NOMO-1 treated with DMSO at 0.1 percent for 48 hours (cell line): ENCODE measurements at regions not wholly inside any gene's neighbourhood (a gene's known extent, or its start where the extent isn't known, plus 50 kb on each side); places are given as distances from the start of the nearest gene placed in this dataset.
"Not testable (repeated sequence)": the region's sequence is repeated elsewhere in the genome, so short reads cannot be mapped to it uniquely, and the experiment has no call there.

Source experiments
- DNase-seq: peaks from one replicate; lab custom pipeline; 2025; ENCODE audit not compliant: unreplicated experiment; lab: John Stamatoyannopoulos, UW

GRCh38 chr3:63092515-63092914 lies 185.6 kb upstream of the SYNPR start:
- DNase-seq, result no peak

- no peak for DNase-seq
Measured at GRCh38 chr3:63094642-63095408, 183.3 kb upstream of the SYNPR start.

- no peak for DNase-seq
Measured at GRCh38 chr3:63096248-63097058, 181.7 kb upstream of the SYNPR start.

DNA sequence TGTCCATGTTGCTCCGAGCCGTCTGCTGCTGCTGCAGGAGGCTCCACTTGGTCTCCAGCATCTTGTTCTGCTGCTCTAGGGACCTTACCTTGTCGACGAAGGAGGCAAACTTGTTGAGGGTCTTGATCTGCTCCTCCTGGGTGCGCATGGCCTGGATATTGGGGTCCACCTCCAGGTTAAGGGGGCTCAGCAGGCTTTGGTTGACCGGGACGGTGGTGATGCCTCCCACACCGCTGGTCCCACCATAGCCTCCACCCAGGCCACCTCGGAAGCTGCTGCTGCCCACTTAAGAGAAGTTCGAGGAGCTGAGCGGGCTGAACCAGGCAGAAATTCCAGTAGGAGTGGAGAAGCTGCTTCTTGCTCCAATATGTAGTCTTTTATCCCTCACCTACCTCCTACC lies 180.7 kb upstream of the SYNPR start:
- DNase-seq, result no peak

- no peak for DNase-seq
Measured at GRCh38 chr3:63116922-63117321, 161.2 kb upstream of the SYNPR start.

GRCh38 chr3:63124090-63124489 lies 154.0 kb upstream of the SYNPR start:
- DNase-seq, result no peak

DNA sequence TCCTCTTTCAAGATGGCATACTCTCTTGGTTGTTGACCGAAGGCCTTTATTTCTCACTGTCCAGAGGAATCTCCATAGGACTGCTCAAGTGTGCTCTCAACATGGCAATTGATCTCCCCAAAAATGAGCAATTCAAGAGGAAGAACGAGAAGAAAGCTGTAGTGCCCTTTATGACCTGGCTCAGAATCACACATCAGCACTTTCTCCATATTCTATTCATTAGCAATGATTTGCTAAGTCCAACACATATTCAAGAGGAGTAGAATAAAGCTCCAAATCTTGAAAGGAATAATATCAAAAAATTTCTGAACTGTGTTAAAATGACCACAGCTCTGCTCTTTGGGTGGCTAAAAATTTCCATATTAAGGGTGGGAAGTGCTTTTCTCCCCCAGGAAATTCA lies 151.6 kb upstream of the SYNPR start:
- DNase-seq, result no peak

- no peak for DNase-seq
Measured at GRCh38 chr3:63128380-63128779, 149.7 kb upstream of the SYNPR start.

GRCh38 chr3:63130625-63131024 lies 147.5 kb upstream of the SYNPR start:
- no peak for DNase-seq

- no peak for DNase-seq
Measured at GRCh38 chr3:63132461-63133250, 145.5 kb upstream of the SYNPR start.

- DNase-seq, result no peak
Measured at GRCh38 chr3:63135367-63135766, 142.7 kb upstream of the SYNPR start.

DNA sequence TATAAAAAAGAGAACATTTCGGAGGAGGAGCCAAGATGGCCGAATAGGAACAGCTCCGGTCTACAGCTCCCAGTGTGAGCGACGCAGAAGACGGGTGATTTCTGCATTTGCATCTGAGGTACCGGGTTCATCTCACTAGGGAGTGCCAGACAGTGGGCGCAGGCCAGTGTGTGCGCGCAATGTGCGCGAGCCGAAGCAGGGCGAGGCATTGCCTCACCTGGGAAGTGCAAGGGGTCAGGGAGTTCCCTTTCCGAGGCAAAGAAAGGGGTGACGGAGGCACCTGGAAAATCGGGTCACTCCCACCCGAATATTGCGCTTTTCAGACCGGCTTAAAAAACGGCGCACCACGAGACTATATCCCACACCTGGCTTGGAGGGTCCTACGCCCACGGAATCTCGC lies 141.9 kb upstream of the SYNPR start:
- DNase-seq, result not testable (repeated sequence)

DNA sequence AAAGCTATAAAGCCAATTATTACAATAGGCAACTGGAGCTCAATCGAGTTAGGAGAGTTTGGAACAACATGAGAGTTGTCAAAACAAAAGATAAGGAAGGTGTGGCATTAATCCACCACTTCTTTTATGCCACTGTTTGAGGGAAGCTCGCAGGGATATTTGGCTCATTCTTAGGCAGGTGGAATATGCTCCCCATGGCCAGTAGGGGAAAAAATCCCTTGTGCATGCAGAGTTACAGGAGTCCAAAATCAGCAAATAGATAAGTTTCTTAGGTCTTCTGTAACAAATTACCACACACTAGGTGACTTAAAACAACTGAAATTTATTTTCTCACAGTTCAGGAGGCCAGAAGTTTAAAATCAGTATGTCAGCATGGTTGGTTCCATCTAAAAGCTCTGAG lies 135.4 kb upstream of the SYNPR start:
- DNase-seq, result no peak

GRCh38 chr3:63146154-63146553 lies 132.0 kb upstream of the SYNPR start:
- no peak for DNase-seq

DNA sequence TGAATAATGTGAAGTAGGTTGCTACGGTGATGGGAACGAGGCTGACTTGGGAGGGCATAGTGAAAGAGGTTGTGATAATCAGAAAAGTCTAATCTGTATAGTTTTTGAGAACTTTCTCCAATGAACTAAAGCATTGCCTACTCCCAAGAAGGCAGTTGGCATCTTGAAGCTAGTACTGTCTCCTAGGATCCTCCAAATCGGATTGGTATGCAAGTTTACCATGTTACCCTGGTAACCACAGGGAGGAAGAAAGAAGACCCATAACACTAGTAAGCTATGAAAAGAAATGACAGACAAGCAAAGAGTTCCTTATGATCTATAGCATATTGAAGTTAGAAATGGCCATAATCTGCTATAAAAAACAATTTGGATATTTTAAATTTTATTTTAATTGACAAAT lies 127.2 kb upstream of the SYNPR start:
- no peak for DNase-seq

DNA sequence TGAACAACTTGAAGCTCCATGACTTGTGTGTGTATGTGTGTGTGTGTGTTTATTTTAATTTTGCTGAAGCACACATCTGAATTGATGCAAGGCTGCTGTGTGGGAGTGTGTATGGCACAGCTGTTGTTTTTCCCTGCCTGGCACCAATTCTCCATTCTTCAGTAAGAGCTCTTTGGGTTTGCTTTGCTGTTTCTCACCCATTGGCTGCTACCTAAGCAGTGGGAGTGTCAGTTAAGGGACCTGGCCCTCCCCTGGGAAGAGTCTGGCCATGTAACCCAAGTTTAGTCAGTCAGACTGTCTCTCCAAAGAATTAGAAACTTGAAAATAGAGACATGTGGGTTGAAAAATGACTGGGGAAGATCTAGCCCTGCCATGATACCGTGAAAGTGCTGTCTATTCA lies 126.2 kb upstream of the SYNPR start:
- no peak for DNase-seq

- no peak for DNase-seq
Measured at GRCh38 chr3:63159764-63160163, 118.3 kb upstream of the SYNPR start.

- DNase-seq, result no peak
Measured at GRCh38 chr3:63167113-63167512, 111.0 kb upstream of the SYNPR start.

DNA sequence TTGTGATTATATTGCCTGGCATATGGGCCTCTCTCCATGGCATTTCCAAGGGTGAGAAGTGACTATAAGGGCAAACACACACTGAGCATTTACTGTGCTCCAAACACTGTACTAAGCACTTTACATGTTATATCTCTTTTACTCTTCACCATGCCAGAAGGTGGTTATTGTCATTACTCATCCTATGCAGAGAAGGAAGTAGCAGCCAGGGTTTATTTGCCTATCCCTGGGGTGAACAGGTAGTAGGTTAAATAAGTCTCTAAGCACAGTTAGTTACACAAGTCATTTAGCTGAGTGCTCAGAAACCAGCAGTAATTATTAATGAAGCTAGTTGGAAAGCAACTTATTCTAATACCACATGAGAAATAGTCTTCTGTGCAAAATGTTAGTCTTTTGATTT lies 109.9 kb upstream of the SYNPR start:
- DNase-seq, result no peak

DNA sequence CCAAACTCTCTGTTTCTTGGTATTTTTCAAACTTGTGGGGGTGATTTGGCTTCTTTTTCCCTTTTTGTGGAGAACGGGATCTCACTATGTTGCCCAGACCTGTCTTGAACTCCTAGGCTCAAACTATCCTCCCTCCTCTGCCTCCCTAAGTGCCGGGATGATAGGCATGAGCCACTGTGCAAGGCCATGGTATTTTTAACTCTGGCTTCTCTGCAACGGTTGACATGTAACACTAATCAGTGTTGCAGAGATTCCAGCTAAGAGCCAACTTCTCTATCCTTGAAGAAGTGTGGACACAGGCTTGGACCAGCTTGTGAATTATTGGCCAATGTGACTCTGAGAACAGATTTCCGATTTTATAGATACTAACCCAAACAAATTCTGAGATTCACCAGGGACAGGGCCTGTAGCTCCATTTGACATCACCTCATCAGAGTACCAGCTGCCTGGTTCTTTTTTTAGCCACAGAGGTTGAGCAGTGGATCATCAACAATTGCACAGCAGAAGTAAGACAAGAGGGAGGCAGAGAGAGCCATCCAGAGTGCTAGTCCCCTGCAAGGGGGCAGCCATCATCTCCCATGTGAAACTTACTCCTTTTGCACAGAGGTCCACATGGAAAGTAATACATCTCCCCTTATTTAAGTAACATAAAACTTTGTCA lies 98.1 kb upstream of the SYNPR start:
- DNase-seq, result no peak

- no peak for DNase-seq
Measured at GRCh38 chr3:63192248-63192647, 85.9 kb upstream of the SYNPR start.
